HG03196 (cell line): ENCODE measurements at regions not wholly inside any gene's neighbourhood (a gene's known extent, or its start where the extent isn't known, plus 50 kb on each side); places are given as distances from the start of the nearest gene placed in this dataset.

Experiments
- ATAC-seq: cut with Tn5 transposase; IDR thresholded peaks from one replicate; pipeline ENCODE4 v1.9.1; 2021; ENCODE audit not compliant: unreplicated experiment

GRCh38 chr18:54100920-54101470, 123.5 kb downstream of the MBD2 start:
- no peak for ATAC-seq

GRCh38 chr18:54100466-54100865, 124.0 kb downstream of the MBD2 start:
- ATAC-seq, result no peak

- no peak for ATAC-seq
Observed at GRCh38 chr18:54094474-54094873, 130.0 kb downstream of the MBD2 start.

- ATAC-seq, result no peak
Observed at GRCh38 chr18:54090856-54091255, 133.6 kb downstream of the MBD2 start.

- ATAC-seq, result no peak
Observed at GRCh38 chr18:54089749-54090459, 134.6 kb downstream of the MBD2 start.

GRCh38 chr18:54086863-54087262, 137.6 kb downstream of the MBD2 start:
- ATAC-seq, result no peak

- ATAC-seq, result peak; percentile 67
Observed at GRCh38 chr18:54086046-54086802, 138.2 kb downstream of the MBD2 start.

GRCh38 chr18:54080858-54081257, 143.6 kb downstream of the MBD2 start:
- ATAC-seq, result no peak

- ATAC-seq, result no peak
Observed at GRCh38 chr18:54076166-54076565, 148.3 kb downstream of the MBD2 start.

GRCh38 chr18:54075689-54076088, 148.8 kb downstream of the MBD2 start:
- ATAC-seq, result no peak

GRCh38 chr18:54069729-54070128, 154.7 kb downstream of the MBD2 start:
- no peak for ATAC-seq

- ATAC-seq, result no peak
Observed at GRCh38 chr18:54060343-54061005, 164.0 kb downstream of the MBD2 start.

GRCh38 chr18:54052732-54053429, 171.6 kb downstream of the MBD2 start:
- ATAC-seq, result no peak

- ATAC-seq, result no peak
Observed at GRCh38 chr18:54052259-54052658, 172.2 kb downstream of the MBD2 start.

- ATAC-seq, result no peak
Observed at GRCh38 chr18:54043484-54044251, 180.8 kb downstream of the MBD2 start.

GRCh38 chr18:54035927-54036326, 188.5 kb downstream of the MBD2 start:
- ATAC-seq, result no peak

GRCh38 chr18:54033052-54033451, 191.4 kb downstream of the MBD2 start:
- no peak for ATAC-seq

GRCh38 chr18:54032412-54032811, 192.1 kb downstream of the MBD2 start:
- ATAC-seq, result no peak

GRCh38 chr18:54031243-54031642, 193.2 kb downstream of the MBD2 start:
- ATAC-seq, result no peak

GRCh38 chr18:54030434-54030833, 194.0 kb downstream of the MBD2 start:
- ATAC-seq, result no peak
